Liver (tissue), 3 donors: ENCODE measurements at regions not wholly inside any gene's neighbourhood (a gene's known extent, or its start where the extent isn't known, plus 50 kb on each side); places are given as distances from the start of the nearest gene placed in this dataset.

Experiments
- CTCF ChIP-seq: fragments of 150-350 bp; IDR thresholded peaks from 2 replicates; pipeline ENCODE4 v1.5.1; 2017; ENCODE audit warnings: improper control_type of control experiment, low read depth, low read length; ENCODE audit not compliant: missing input control
- FOXA1 ChIP-seq: IDR thresholded peaks from 2 replicates; pipeline ENCODE4 v1.6.1; 2016; ENCODE audit warnings: antibody characterized with exemption
- FOXA2 ChIP-seq: IDR thresholded peaks from 2 replicates; pipeline ENCODE4 v1.6.1; 2016; ENCODE audit warnings: antibody characterized with exemption
- GABPA ChIP-seq, 2 donors: IDR thresholded peaks in 1 of 2; conservative IDR thresholded peaks in 1 of 2; 2 replicates each; pipeline ENCODE4 v1.6.1; 2016; ENCODE audit warnings: antibody characterized with exemption in 2 of 2, mild to moderate bottlenecking in 1 of 2, moderate library complexity in 1 of 2
- REST ChIP-seq: IDR thresholded peaks from 2 replicates; pipeline ENCODE4 v1.6.1; 2016; ENCODE audit warnings: antibody characterized with exemption, mild to moderate bottlenecking
- SP1 ChIP-seq: IDR thresholded peaks from 2 replicates; pipeline ENCODE4 v1.6.1; 2018; ENCODE audit warnings: antibody characterized with exemption, mild to moderate bottlenecking
- TAF1 ChIP-seq: conservative IDR thresholded peaks from 2 replicates; pipeline ENCODE4 v1.6.1; 2016; ENCODE audit warnings: antibody characterized with exemption, mild to moderate bottlenecking
- YY1 ChIP-seq: IDR thresholded peaks from 2 replicates; pipeline ENCODE4 v1.6.1; 2016; ENCODE audit warnings: antibody characterized with exemption, mild to moderate bottlenecking
- TF ChIP-seq, protein P1 (sequence below): IDR thresholded peaks from 2 replicates; pipeline ENCODE4 v1.6.1; 2016; ENCODE audit warnings: antibody characterized with exemption
- donor health status: healthy.
- donor health status: healthy.

DNA sequence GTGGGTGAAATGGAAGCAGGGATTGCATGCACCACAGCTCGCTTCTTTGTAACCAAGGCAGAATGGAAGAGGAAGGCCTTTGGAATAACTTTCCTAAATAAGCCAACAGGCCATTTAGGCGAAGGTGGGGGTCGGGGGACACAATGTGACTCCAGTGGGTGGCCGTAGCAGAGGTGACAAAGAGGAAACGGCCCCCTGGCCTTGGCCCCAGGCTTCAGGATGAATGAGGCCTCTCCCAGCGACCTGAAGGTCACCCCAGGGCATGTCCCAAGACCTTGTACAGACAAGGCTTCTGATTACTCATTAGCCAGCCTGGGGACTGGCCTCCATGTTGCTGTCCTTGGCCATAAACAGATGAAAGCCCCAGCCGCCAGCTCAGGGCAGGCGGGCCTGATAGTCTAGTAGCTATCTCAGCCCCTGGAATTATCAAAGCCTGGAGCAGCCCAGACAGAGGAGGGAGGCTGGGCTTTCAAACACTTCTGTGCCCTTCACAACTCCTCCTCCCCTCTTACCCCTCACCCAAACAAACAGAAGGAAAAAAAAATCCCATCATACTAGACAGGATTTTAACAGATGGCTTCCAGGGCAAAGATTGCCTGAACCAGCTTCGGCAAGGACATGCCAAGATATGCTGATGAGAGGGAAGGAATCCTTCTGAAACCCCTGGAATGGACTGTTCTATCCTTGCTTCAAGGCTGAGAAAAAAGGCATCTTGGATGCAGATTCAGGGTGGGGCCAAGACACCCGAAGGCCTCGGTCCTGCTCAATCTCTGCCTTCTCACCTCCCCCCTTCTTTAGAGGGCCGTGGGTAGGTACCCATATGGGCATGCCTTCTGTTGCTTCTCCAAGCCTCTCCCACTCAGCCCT, 142.3 kb upstream of the PARP11 start:
- TF ChIP-seq CTCF (no peak), YY1 (peak; percentile 95), SP1 (peak; percentile 45), GABPA (IDR thresholded peaks at IDR 0.05 in 1 of 2, conservative IDR thresholded peaks at IDR 0.05 in 1 of 2) (no peak), REST (no peak), FOXA1 (no peak), FOXA2 (no peak), TAF1 (no peak)
- TF ChIP-seq, protein P1, sequence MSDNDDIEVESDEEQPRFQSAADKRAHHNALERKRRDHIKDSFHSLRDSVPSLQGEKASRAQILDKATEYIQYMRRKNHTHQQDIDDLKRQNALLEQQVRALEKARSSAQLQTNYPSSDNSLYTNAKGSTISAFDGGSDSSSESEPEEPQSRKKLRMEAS = no peak
